ENCODE measurements at regions not wholly inside any gene's neighbourhood (a gene's known extent, or its start where the extent isn't known, plus 50 kb on each side); places are given as distances from the start of the nearest gene placed in this dataset.

DNA sequence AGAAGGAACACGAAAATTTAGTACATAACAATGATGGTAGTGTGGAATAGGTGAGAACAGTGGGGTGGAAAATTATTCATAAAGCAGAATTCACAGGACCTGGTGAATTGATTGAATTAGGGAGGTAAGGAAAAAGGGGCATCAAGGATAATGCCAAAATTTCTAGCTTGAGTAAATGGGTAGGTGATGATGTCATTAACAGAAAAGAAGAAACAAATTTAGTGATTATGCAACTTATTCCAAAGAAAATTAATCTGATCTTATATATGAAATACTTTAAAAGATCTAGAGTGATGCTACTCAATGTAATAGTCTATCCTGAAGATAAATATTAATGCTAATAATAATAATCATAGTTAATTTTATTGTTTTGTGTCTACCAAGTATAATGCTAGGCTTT is 544.6 kb upstream of the LMCD1 start:
- H3K4me3 ChIP-seq, result no peak overlapping the region
- ATAC-seq (ENCODE audit: low FRiP score in 2 of 2) (no peak), DNase-seq (no peak)
- no peak overlapping the region for H3K27ac ChIP-seq
- TF ChIP-seq POLR2A (IDR thresholded peaks at IDR 0.05) (no peak), EP300 (IDR thresholded peaks at IDR 0.05) (no peak), POLR2AphosphoS5 (IDR thresholded peaks at IDR 0.05) (no peak)
- TF ChIP-seq, protein P1, sequence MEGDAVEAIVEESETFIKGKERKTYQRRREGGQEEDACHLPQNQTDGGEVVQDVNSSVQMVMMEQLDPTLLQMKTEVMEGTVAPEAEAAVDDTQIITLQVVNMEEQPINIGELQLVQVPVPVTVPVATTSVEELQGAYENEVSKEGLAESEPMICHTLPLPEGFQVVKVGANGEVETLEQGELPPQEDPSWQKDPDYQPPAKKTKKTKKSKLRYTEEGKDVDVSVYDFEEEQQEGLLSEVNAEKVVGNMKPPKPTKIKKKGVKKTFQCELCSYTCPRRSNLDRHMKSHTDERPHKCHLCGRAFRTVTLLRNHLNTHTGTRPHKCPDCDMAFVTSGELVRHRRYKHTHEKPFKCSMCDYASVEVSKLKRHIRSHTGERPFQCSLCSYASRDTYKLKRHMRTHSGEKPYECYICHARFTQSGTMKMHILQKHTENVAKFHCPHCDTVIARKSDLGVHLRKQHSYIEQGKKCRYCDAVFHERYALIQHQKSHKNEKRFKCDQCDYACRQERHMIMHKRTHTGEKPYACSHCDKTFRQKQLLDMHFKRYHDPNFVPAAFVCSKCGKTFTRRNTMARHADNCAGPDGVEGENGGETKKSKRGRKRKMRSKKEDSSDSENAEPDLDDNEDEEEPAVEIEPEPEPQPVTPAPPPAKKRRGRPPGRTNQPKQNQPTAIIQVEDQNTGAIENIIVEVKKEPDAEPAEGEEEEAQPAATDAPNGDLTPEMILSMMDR (IDR thresholded peaks at IDR 0.05), result no peak
- no peaks in the 10 kb centered on the region for H3K4me1 ChIP-seq
- no peaks in the 10 kb centered on the region for H3K9me3 ChIP-seq
- no peaks in the 10 kb centered on the region for H3K27me3 ChIP-seq
- H3K36me3 ChIP-seq, result no peaks in the 10 kb centered on the region
- WGBS, 2 donors, result 84 to 91% methylated on average over 1 of the region's 1 CpG

GRCh38 chr3:7959094-7959493 is 542.5 kb upstream of the LMCD1 start:
- Histone ChIP-seq H3K27me3 (no peaks in the 10 kb centered on the region), H3K4me1 (no peaks in the 10 kb centered on the region), H3K27ac (no peak overlapping the region), H3K4me3 (no peak overlapping the region), H3K9me3 (no peaks in the 10 kb centered on the region), H3K36me3 (no peaks in the 10 kb centered on the region)
- WGBS, 2 donors, result 94 to 95% methylated on average over 15 of the region's 15 CpGs
- DNase-seq, result peak in 1 of 2 donors; percentile 24
- ATAC-seq (ENCODE audit: low FRiP score in 2 of 2), result no peak
- no peak for TF ChIP-seq EP300 (IDR thresholded peaks at IDR 0.05)
- no peak for TF ChIP-seq POLR2AphosphoS5 (IDR thresholded peaks at IDR 0.05)
- TF ChIP-seq, protein P1 (IDR thresholded peaks at IDR 0.05), result no peak
- TF ChIP-seq POLR2A (IDR thresholded peaks at IDR 0.05), result no peak

GRCh38 chr3:7960601-7961000 is 541.0 kb upstream of the LMCD1 start:
- no peaks in the 10 kb centered on the region for H3K36me3 ChIP-seq
- ATAC-seq (ENCODE audit: low FRiP score in 2 of 2) (no peak), DNase-seq (no peak)
- TF ChIP-seq EP300 (IDR thresholded peaks at IDR 0.05) (no peak), POLR2A (IDR thresholded peaks at IDR 0.05) (no peak), POLR2AphosphoS5 (IDR thresholded peaks at IDR 0.05) (no peak)
- TF ChIP-seq, protein P1 (IDR thresholded peaks at IDR 0.05), result no peak
- no peaks in the 10 kb centered on the region for H3K9me3 ChIP-seq
- H3K27me3 ChIP-seq, result no peaks in the 10 kb centered on the region
- WGBS, 2 donors, result 69 to 70% methylated on average over 4 of the region's 4 CpGs
- H3K27ac ChIP-seq, result no peak overlapping the region
- no peaks in the 10 kb centered on the region for H3K4me1 ChIP-seq
- H3K4me3 ChIP-seq, result no peak overlapping the region

GRCh38 chr3:7962301-7962700 is 539.3 kb upstream of the LMCD1 start:
- H3K9me3 ChIP-seq, result no peaks in the 10 kb centered on the region
- H3K4me3 ChIP-seq, result no peak overlapping the region
- no peak overlapping the region for H3K27ac ChIP-seq
- 51 to 71% methylated on average over 3 of the region's 3 CpGs for WGBS, 2 donors
- H3K4me1 ChIP-seq, result no peaks in the 10 kb centered on the region
- TF ChIP-seq EP300 (IDR thresholded peaks at IDR 0.05), result no peak
- TF ChIP-seq, protein P1 (IDR thresholded peaks at IDR 0.05), result no peak
- no peak for TF ChIP-seq POLR2AphosphoS5 (IDR thresholded peaks at IDR 0.05)
- TF ChIP-seq POLR2A (IDR thresholded peaks at IDR 0.05), result no peak
- ATAC-seq (ENCODE audit: low FRiP score in 2 of 2), result peak in 1 of 2 donors; percentile 28
- no peaks in the 10 kb centered on the region for H3K36me3 ChIP-seq
- no peak for DNase-seq
- H3K27me3 ChIP-seq, result no peaks in the 10 kb centered on the region

- WGBS, 2 donors, result 62 to 87% methylated on average over 2 of the region's 2 CpGs
- H3K4me3 ChIP-seq, result no peak overlapping the region
- no peaks in the 10 kb centered on the region for H3K9me3 ChIP-seq
- H3K4me1 ChIP-seq, result no peaks in the 10 kb centered on the region
- no peaks in the 10 kb centered on the region for H3K27me3 ChIP-seq
- ATAC-seq (ENCODE audit: low FRiP score in 2 of 2) (no peak), DNase-seq (no peak)
- no peak for TF ChIP-seq POLR2AphosphoS5 (IDR thresholded peaks at IDR 0.05)
- TF ChIP-seq, protein P1 (IDR thresholded peaks at IDR 0.05), result no peak
- TF ChIP-seq POLR2A (IDR thresholded peaks at IDR 0.05), result no peak
- TF ChIP-seq EP300 (IDR thresholded peaks at IDR 0.05), result no peak
- H3K27ac ChIP-seq, result no peak overlapping the region
- H3K36me3 ChIP-seq, result no peaks in the 10 kb centered on the region
Measured at GRCh38 chr3:7964899-7965298, 536.7 kb upstream of the LMCD1 start.

Measured in upper lobe of left lung (tissue), 6 donors.